GM04503 (cell line): ENCODE measurements at regions not wholly inside any gene's neighbourhood (a gene's known extent, or its start where the extent isn't known, plus 50 kb on each side); places are given as distances from the start of the nearest gene placed in this dataset.

Experiments used
- DNase-seq: peaks from one replicate; pipeline ENCODE4 v3.0.0-alpha.2; 2012; ENCODE audit warnings: low read depth

DNA sequence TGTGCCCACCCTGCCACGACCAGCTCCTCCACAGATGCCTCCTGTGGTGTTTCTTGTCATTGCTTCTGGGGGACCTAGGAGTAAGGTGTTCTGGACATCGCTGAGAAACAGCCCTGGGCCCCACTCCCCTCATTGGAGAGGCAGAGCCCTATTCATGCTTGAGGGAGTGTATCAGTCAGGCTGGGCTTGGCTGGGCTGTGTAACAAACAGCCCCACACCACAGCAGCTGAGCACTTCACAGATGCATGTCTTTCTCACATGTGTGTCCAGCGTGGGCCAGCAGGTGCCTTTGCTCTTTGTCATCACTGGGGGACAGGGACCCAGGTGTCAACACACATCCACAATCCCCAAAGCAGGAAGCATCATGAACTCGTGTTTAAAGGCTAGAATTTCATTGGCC, 65.1 kb upstream of the FBRSL1 start:
- no peak for DNase-seq

DNA sequence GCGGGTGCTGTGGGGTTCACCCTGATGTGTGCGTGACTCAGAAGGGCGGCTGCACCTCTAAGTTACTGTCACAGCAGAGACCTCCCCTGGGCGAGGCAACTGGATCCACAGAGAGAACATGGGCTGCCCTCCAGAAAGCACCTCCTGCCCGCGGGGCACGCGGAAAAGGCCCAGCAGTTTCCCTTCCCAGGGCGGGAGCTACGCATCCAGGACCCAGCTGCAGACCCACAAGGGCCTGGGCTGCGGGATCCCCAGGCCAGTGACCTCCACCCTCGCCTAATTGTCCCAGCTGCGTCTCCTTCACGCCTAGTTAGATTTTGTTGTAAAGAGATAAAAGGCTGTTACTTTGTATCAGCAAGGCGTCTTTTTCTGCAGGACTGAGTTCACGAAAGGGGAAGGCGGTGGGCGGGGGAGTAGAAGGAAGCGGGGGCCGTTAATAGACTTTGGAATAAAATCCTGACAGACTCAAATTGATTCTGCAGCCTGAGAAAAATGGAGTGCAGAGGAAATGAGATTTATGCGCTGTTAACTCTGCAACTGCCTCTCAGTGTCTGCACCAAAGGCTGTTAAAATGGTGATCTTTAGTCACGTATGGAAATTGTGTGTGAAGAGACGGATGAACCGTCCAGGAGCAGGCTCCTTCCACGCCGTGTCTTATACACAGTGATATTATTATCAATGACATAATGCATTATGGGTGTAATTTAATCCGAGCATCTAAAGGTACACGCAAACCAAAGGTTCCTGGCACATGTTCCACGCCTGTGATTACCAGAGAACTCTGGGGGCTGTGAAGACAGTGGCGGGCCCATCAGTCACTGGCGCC, 65.9 kb upstream of the FBRSL1 start:
- no peak for DNase-seq

DNA sequence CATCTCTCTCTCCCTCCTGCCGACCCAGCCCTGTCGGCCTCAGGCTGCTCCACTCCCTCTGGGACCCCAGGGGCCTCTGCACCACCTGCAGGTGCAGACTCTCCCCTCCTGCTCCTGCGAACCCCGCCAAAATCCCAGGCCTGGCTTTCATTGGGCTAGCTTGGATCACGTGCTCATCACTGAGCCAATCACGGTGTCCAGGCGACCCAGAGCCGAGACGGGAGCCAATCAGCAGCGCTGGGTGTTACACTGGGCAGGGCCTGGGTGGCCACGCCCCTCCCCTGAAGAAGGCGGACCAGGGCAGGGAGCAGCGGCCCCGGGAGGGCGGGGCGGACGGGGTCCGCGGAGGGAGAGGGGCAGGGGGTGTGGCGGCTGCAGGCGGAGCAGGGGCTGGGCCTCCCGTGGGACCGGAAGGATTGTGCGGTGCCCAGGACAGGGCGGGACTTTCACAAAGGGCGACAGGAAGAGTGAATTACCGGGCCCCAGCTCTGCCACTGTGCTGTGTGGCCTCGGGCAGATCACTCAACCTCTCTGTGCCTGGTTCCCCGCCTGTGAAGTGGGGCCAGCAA, 66.6 kb upstream of the FBRSL1 start:
- no peak for DNase-seq

DNA sequence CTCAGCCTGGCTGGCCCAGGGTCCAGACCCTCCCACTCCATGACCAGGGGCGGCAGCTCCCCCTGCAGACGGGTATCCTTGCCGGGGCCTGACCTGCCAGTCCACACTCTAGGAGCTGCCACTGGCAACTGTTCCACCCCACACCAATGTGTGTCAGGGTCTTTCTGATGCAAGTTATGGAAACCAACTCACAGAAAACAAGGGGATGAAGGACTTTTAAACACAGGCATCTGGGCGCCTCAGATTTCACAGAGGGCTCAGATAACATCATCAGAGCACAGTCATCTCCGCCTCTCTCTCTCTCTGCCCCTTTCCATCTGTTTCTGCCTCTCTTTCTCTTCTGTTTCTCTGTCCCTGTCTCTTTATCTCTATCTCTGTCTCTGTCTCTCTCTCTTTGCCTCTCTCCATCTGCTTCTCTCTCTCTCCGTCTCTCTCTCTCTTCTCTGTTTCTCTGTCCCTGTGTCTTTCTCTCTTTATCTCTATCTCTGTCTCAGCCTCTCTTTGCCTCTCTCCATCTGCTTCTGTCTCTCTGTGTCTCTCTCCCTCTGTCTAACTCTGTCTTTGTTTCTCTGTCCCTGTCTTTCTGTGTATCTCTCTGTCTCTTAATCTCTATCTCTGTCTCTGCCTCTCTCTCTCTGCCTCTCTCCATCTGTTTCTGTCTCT, 67.4 kb upstream of the FBRSL1 start:
- no peak for DNase-seq

DNA sequence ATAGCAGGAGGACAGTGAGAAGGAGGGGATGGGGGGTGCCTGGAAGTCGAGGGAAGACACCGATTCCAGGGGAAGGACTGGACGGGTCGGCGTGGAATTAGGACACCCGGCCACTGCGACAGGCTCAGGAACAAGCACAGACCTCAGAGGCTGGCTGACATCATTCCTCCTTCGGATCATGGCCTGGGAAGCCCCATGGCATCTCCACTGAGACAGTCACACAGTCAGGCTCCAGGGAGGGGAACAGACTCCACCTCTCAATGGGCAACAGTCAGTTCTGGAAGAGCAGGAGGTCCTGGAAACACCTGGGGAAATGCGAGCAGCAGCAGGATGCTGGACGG, 67.9 kb upstream of the FBRSL1 start:
- DNase-seq, result no peak

DNA sequence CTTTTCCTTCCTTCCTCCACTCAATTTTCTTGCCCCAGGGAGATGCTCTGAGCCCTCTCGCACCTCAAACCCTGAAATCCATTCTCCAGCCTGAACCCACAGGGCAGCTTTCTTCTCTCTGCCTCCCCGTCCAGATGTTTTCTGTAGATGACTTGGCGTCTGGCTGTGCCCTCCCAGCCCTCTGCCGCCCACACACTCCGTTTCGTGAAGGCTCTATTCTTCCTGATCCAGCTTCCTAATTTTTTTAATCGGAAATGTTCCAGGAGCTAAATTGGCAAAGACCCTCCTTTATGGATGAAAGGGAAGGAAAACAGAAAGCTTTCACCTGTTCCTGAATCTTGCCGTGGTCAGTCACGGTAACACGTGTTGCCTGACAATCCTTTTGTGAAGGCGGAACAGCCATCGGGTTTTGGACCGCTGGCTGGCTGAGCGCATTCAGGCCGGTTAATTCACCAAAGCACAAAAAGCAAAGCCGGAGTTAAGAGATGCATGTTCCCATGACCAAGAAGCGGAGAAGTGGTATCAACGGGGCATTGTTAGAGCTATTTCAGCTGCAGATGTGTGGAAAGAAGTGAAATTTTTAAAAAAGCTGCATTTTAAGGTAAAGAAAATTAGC, 70.2 kb upstream of the FBRSL1 start:
- no peak for DNase-seq

DNA sequence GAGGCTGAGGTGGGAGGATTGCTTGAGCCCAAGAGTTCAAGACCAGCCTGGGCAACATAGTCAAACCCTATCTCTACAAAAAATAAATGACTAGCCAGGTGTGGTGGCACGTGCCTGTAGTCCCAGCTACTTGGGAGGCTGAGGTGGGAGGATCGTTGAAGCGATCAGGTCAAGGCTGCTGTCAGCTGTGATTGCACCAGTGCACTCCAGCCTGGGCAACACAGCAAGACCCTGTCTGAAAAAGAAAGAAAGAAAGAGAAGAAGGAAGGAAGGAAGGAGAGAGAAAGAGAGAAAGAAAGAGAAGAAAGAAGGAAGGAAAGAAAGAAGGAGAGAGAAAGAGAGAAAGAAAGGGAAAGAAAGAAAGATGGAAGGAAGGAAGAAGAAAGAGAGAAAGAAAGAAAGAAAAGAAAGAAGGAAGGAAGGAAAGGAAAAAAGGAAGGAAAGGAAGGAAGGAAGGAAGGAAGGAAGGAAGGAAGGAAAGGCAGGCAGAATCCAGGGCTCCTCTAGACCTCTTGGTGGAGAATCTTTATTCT, 71.5 kb upstream of the FBRSL1 start:
- no peak for DNase-seq

DNA sequence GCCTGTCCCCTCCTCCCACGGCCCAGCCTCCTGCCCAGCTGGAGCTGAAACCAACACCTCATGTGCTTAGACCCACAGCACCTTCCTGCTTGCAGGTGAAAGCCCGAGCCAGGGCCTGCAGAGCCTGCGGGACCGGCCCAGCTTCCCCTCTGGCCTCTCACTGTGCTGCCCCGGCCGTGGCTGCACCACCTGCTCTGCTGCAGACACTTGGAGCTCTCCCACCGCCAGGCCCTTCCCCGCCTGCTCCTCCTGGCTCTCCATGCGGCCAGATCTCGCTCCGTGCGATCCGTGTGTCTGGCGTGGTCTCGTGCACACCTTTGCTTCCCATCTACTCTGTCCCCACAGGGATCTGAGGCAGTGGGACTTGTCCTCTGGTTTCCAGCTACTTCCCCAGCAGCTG, 72.2 kb upstream of the FBRSL1 start:
- DNase-seq, result no peak

DNA sequence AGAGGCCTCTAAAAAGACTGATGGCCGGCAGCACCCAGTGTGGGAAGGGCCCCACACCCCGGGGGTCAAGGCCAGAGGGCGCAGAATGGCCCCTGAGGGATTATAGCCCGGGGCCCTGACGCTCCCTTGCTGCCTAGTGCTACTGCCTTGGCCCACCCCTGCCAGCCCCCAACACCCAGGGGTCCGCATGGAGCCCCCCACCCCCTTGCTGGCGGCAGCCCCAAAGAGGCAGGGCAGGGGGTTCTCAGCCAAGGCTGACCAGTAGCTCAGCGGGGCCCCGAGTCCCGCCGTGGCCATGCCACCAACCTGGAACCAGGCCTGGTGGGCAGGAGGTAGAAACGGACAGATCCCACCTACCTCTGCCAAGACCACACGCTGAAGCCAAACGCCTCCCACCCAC, 73.1 kb upstream of the FBRSL1 start:
- no peak for DNase-seq

DNA sequence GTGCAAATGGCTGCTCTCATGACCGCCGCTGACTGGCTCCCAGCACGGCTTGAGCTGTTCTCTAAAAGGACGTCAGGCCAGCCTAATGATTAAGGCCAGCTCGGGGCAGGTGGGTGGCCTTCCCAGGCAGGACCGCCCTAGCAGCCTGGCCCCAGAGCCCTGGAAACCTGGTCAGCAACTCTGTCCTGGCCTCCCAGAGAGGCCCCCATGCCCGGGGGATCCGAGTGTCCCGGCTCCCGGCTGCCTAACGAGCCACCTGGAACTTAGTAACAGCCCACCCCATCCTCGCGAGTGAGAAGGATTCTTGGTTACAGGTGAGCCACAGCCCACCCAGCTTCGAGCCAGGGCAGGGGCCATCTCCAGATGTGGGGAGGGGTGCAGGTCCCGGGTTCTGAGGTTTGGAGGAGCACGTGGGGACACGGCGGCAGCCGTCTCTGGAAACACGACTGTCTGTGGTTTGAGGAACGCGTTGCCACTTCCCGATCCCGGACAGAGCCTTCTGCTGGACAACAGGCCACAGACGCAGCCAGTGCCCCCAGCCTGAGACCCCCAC, 73.8 kb upstream of the FBRSL1 start:
- no peak for DNase-seq

DNA sequence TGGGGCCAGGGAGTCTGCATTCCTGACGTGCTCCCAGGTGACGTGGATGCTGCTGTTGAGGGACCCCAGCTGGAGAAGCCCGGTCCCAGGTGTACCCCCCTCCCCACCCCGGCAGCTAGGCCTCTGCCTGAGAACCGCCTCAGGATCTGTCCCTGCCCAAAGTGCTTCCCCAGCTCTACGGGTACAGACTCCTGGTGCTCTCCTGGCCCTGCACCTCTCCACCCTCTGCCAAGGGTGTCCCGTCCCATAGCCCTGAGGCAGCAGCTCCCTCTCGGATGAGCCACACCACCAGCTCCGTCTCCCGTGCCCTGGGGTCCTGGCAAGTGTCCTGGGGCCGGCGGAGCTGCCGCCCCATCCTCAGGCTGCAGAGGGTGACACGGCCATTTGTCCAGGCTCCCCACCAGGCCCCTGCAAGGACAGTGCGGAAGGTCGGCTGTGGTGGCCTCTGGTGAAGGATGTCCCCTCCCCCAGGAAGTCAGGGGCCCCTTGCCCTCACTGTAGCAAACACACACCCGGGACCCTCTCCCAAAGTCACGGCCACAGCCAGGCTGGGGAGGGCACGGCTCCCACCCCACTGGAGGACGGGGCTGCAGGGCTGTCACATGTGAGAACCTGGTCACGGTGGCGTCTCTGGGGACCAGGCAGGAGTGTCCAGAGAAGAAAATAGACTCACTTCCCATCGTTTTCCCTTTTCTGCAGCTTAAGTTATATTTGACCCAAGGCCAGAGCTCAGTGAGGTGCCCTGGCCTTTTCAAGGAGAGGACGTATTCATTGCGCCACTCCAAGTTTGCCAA, 74.4 kb upstream of the FBRSL1 start:
- no peak for DNase-seq

DNA sequence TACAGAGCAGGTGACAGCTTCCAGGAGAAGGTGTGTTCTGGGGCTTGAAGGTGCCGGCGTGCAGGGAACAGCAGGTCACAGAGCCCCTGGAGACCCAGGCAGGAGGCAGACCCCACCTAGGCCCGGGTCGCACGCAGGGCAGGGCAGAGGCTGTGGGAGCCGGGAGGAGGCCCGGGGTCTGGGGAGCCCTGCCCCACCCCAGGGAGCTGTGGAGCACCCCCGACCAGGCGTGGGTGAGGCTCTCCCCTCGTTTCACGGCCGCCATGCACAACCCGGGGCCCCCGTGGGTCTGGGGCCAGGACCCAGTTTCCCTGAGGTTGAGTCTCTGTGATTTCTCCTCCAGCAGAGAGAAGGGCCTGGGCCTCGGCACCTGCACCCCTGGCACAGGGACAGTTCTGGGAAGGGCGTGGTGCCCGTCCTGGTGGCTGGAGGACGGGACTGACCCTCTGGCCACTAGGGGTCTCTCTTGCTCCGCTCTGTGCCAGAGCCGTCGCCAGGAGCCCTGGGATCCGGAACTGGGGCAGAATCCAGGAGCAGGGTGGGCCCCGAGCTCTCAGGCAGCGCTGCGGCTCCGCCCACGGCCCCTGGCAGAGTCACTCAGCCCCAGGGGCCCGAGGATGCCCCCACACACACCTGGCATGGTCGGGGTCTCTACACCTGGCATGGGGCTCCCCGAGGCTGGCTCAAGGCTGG, 75.2 kb upstream of the FBRSL1 start:
- peak; percentile 11 for DNase-seq

DNA sequence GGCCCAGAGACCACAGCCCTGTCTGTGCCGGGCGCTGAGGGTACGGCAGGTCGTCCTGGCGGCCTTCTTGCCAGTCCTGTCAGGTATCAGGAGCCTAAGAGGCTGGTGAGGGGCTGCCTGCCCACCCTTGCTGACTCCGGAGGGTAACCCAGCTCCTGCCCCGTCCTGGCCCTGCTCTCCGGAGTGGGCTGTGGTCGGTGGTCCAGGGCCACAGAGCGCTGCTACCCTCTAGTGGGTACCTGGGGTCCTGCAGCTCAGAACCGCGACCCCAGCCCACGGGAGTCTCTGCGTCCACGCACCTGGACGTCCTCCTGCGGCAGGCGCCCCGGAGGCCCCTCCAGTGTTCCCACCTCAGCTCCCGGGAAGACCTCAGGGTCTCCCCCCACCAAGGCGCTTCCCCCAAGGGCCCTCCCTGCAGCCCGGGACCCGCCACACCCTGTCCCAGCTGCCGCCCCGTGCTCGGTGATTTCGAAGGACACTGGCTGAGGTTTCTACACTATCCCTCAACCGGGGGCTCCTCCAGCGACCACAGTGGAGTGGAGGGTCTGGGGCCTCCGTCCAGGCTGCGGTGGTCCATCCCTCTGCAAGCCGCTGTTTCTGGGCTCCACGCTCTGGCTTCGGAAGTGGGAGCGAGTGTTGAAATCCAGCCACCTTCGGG, 75.9 kb upstream of the FBRSL1 start:
- DNase-seq, result no peak

DNA sequence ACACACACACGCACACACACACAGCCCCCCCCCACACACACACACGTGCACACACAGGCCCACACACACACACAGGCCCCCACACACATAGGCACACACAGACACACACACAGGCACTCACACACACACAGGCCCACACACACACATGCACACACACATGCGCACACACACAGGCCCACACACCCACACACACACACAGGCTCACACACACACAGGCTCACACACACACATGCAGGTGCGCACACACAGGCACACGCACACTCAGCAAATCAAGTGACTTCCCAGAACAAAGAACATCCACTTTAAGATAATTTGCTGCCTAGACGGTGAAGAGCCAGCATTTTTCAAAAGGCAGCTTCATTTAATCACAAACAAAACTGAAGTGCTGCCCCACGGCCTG, 78.5 kb upstream of the FBRSL1 start:
- no peak for DNase-seq

DNA sequence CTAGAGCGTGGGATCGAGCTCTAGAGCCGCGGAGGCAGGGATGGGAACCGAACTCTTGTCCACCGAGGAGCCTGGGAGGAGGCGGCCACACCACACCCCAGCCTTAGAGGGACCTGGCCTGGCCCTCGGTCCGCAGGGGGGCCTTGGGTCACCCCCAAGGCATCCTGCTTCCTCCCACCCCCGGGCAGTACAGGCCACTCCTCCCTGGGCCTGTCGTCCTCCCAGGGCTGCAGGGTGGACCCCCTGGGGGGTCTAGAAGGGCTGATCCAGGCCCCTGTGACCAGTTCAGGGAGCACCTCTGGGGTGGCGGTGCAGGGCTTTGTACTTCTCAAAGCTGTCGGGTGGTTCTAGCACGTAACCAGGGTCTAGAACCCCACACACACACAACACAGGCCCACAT, 79.1 kb upstream of the FBRSL1 start:
- DNase-seq, result no peak

DNA sequence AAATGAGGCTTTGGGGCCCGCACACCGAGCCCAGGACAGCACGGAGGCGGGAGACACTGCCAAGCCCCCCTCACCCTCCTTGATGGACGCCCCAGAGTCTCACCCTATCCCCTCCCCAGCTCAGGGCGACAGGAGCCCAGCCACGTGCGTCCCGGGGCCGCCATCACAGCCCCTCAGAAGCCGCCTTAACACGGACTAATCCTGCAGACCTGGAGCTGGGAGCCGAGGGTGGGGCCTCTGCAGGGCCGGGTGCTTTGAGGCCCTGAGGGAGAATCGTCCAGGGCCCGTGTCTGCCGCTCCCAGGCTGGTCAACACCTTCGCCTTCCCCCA, 79.7 kb upstream of the FBRSL1 start:
- no peak for DNase-seq

DNA sequence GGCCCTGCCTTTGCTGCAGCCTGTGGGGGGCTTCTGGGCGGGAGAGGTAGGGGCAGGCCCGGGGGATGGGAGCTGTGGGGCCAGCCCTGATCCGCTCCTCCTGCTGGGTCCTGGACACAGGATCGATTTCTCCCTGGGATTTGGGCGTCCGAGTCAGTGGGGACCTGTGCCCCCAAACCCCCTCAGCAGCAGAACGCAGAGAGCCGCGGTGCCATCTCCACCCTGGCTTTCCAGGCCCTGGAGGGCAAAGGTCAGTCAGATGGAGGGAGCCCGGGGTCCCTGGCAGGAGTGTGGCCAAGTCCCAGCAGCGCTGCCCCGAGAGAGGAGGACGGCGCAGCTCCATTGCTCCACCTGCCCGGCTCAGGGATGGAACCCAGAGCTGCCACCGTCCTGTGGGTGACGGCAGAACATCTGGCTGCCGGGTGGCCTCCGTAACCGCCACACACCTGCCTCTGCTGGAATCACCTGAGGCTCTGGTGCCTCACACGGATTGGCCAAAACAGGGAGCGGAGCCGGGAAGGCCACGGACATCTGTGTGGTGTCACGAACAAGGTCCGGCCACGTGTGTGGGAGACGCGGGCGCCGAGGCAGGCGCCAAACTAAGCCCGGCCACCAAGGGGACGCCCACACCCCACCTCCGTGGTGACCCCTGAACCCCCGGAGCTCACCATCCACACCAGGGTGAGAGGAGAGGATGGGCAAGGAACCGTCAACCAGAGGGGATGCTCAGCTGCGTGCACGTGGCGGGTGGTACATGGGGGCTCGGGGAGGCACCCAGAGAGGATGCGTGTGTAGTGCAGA, 80.3 kb upstream of the FBRSL1 start:
- no peak for DNase-seq

DNA sequence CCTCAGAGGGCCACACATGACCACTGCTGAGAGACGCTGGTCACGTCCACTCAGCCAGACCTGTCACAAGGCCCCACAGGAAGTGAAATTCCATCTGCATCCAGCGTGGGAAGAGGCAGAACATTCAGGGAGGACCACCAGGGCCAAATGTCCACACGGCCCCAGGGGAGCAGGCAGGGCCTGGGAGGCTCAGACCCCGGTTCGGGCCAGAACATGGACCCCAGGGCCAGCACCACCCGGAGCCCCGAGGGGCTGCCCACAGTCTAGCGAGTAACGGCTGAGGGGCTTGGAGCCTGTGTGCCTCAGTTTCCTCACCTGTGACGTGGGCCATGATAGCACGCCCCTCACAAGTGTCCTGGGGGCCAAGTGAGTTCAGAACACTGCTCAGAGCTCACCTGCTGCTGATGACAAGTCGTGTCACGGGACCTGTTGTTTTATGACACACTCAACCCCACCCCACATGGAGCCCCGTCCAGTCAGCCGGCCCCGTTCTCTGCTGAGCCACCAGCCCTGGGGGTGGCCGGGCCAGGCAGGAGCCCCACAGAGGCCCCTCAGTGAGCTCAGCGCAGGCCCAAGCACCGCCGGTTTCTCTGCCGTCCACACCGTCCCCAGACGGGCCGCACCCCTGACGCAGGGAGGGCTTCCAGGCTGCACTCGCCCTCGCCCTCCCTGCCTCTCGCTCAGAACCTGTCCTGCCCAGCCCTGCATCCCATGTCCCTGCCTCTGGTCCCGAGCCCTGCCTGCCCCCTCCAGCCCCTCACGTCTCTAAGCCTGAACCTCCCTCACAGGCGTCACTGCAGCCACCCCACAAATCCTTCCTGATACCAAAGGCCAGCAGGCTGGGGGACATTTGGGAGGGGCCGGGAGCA, 79.5 kb upstream of the GALNT9 start:
- DNase-seq, result no peak

DNA sequence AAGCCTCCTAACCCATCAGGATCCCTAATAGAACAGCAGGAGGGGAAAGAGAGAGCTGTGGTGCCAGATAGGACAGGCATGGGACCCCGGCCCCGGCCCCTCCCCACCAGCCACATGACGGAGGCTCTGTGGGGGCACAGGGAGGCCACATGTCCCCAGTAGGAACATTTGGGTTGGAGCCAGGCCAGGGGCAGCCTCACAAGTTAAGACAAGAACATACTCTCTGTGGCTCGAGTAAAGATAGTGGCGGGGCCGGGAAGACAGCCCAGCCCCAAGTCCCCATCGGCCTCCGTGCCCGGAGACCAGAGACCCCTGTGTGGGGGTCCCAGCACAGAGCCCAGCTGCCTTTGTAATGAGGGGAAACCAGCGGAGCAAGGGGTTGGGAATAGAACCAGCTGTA, 78.6 kb upstream of the GALNT9 start:
- no peak for DNase-seq
